ENCODE measurements at regions not wholly inside any gene's neighbourhood (a gene's known extent, or its start where the extent isn't known, plus 50 kb on each side); places are given as distances from the start of the nearest gene placed in this dataset.

- H3K9me3 ChIP-seq (replicated peaks; ENCODE audit: control insufficient read depth, insufficient read depth, low read length) = no peaks in the 10 kb centered on the region; the same call in 2 of the 3 replicates
- no peaks in the 10 kb centered on the region for H3K36me3 ChIP-seq (ENCODE audit: control insufficient read depth in 2 of 2, insufficient read depth in 2 of 2, low read length in 1 of 2)
- SMC1A ChIA-PET (ENCODE audit: uncharacterized antibody, unreplicated experiment) = interaction anchor here (1.6 kb wide), 1 partner anchor 9 kb away, joined by 4 read pairs; no protein-coding TSS in a partner anchor
- no peak overlapping the region for H3K4me2 ChIP-seq (ENCODE audit: control insufficient read depth, insufficient read depth)
- no peak for DNase-seq (ENCODE audit: low read depth, low spot score)
- H3K27ac ChIP-seq (ENCODE audit: control insufficient read depth, insufficient read depth) = no peak overlapping the region
- RAD21 ChIA-PET (ENCODE audit: unreplicated experiment) = no interaction called here
- intact Hi-C loops (cut with micrococcal nuclease; ENCODE audit: unreplicated experiment) = no loop called here
- H3K79me2 ChIP-seq (ENCODE audit: control insufficient read depth, insufficient read depth, low read length) = no peaks in the 10 kb centered on the region
- WGBS (ENCODE audit: insufficient coverage, insufficient replicate concordance, low lambda C conversion rate, missing lambda C conversion rate) = 15% methylated on average over 5 of the region's 5 CpGs
- no peaks in the 10 kb centered on the region for H4K20me1 ChIP-seq (ENCODE audit: control insufficient read depth, insufficient read depth)
- BruUV-seq (replicated peaks) = no TSS peak
- H3K9ac ChIP-seq (ENCODE audit: control insufficient read depth, insufficient read depth, low read length) = no peak overlapping the region
- in situ Hi-C loops (cut with MboI) = no loop called here
- H3K4me1 ChIP-seq (ENCODE audit: control insufficient read depth, insufficient read depth, low read length) = no peaks in the 10 kb centered on the region
- TF ChIP-seq BCLAF1 (IDR thresholded peaks at IDR 0.05) (no peak), CHD4 (IDR thresholded peaks at IDR 0.05) (no peak), RELB (IDR thresholded peaks at IDR 0.05; ENCODE audit: low read depth) (no peak), FOXM1 (IDR thresholded peaks at IDR 0.05; ENCODE audit: low read depth, low read length) (no peak), IRF3 (IDR thresholded peaks at IDR 0.05) (no peak), ZBED1 (IDR thresholded peaks at IDR 0.05; ENCODE audit: borderline replicate concordance) (no peak), NR2C1 (IDR thresholded peaks at IDR 0.05) (no peak), USF1 (IDR thresholded peaks at IDR 0.05; ENCODE audit: borderline replicate concordance, extremely low read length, insufficient read depth, low read depth, low read length) (no peak), SRF (IDR thresholded peaks at IDR 0.05; ENCODE audit: low read depth in 2 of 2, low read length in 2 of 2) (no peak), BRCA1 (IDR thresholded peaks at IDR 0.05; ENCODE audit: low read depth, low read length) (no peak), MTA3 (IDR thresholded peaks at IDR 0.05; ENCODE audit: borderline replicate concordance, low read length) (no peak), SMC3 (IDR thresholded peaks at IDR 0.05; ENCODE audit: borderline replicate concordance, low read length) (no peak)
- POLR2A ChIA-PET = no interaction called here
- CTCF ChIA-PET = no interaction called here
- no peak for ATAC-seq
- H3K27me3 ChIP-seq (replicated peaks in 1 of 2; ENCODE audit: control insufficient read depth in 2 of 2, insufficient read depth in 2 of 2, low read length in 1 of 2) = no peaks in the 10 kb centered on the region; a peak in 1 of 4 replicates
- no peak overlapping the region for H2AFZ ChIP-seq (ENCODE audit: control insufficient read depth, low read depth, low read length)
- FAIRE-seq = no peak
- no peak overlapping the region for H3K4me3 ChIP-seq
Observed at GRCh38 chr15:70597056-70597603, 166.2 kb downstream of the UACA start.
